ENCODE measurements at regions not wholly inside any gene's neighbourhood (a gene's known extent, or its start where the extent isn't known, plus 50 kb on each side); places are given as distances from the start of the nearest gene placed in this dataset.

- DNase-seq = no peak
Observed at GRCh38 chr1:87829360-87829759, 500.7 kb downstream of the LMO4 start.

- no peak for DNase-seq
Observed at GRCh38 chr1:87830432-87830978, 501.8 kb downstream of the LMO4 start.

- no peak for DNase-seq
Observed at GRCh38 chr1:87833166-87833565, 504.5 kb downstream of the LMO4 start.

- no peak for DNase-seq
Observed at GRCh38 chr1:87834151-87834550, 505.5 kb downstream of the LMO4 start.

DNA sequence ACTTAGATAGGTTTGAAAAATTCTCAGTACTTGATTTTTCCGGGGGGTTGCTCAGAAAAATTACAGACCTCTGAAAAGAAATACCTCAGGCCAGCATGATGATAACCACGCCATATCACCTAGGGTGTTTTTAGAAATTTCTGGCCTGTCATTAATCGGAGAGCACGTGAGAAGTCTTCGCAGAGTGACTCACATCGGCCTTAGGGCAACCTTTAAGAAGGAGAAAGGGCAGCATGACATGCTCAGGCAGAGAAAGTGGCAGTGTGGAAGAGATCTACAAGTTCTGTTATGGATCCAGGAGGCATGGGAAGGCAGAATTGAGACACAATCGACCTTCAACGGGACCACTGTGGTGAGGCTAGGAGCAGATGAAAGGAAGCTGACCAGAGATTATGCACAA lies 506.3 kb downstream of the LMO4 start:
- DNase-seq = no peak

- DNase-seq = no peak
Observed at GRCh38 chr1:87840767-87841166, 512.1 kb downstream of the LMO4 start.

DNA sequence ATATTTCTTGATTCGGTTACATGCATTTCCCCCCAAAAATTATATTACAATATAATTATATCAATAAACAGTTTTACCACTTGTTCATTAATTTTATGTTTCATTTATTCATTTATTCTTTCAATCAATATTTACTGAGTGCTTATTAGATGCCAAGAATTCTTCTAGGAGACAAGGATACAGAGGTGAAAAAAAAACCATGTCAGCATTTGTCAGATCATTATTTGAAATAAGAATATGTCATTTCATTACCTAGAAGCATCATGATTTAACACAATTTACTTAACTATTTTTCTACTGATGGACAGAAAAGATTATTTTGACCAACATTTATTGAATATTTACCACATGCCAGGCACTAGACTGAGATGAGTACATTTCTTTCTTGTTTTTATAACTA lies 512.7 kb downstream of the LMO4 start:
- DNase-seq = no peak

DNA sequence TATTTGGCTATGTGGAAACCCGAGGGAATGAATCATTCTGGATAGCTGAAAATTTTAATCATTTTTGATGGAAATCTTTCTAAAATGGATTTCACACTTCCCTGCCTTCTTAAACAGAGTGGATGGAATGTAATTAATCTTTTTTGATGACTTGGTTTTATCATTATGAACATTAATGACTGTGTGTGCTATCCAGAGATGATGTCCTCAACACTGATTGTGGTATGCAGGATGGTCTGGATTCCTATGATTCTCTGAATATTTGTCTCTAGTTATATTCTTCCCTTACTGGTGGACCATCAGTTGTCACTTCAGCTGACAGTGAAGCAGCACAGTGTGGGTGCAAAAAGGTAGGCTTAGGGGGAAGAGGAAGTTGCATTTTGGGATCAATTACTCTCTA lies 513.5 kb downstream of the LMO4 start:
- no peak for DNase-seq

DNA sequence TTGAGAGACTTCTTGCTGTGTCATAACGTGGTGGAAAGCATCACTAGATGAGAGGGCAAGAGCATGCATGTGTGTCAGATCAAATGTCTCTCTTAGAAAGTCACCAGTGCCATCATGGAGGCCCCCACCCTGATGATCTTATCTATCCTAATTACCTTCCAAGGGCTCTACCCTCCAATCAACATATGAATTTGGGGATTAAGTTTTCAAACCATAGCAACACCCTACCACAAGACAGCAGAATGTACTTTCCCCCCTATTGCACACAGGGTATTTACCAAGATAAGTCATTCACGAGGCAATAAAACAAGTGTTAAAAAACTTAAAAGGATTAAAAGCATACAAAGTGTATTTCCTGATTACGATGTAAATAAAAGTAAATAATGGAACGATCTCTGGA lies 515.6 kb downstream of the LMO4 start:
- no peak for DNase-seq

DNA sequence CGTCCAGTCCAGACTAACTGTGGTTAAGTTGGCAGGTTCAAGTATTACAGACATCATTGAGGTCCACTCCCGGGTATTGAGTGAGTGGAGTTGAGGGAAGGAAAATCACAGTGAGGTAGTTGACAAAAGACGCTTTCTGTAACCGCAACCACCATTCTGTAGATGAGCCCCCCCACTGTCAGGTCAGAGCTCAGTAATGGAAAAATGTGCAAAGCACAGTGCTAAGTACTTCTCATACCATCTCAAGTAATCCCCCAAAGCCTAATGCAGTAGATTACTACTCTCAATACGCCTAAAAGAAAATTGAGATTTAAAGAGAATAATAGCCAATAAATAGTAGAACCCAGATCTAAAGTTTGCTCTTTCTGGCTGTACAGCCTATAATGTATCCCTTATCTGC lies 522.8 kb downstream of the LMO4 start:
- DNase-seq = no peak

- no peak for DNase-seq
Observed at GRCh38 chr1:87852410-87853161, 523.9 kb downstream of the LMO4 start.

DNA sequence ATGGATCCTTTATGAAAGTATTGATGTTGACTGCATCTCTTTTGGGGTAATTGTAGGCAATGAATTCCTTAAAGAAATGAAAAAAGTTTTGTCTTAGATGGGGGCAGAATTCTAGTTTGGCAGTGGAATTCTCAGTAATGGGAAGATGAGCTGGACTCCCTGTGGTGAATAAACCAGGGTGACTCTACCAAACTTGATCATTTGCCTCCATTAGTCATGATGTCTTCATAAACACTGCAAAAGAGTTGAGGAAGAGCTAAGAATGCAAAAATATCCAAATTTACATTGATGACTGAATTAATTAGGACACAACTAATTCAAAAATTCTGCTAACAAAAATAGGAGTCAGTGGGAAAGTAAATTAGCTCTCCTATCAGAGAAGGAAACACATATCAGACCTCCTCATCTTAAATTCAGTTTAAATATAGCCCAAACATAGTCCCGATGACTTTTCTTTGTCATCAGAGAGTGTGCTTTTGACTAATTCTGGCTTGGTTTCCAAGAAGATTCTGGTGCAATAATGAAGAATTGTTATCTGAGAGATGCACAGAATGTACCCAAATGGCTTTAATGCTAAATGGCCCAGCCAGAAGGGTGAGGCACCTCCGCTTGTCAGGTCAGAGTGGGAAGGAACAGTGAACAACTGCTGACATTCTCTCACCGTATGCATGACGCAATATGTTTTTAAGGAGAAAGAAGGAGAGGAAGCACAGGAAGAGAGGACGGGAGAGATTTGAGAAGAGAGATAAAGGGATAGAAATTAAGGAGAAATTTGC lies 525.1 kb downstream of the LMO4 start:
- no peak for DNase-seq

GRCh38 chr1:87863317-87863716 lies 534.6 kb downstream of the LMO4 start:
- no peak for DNase-seq

DNA sequence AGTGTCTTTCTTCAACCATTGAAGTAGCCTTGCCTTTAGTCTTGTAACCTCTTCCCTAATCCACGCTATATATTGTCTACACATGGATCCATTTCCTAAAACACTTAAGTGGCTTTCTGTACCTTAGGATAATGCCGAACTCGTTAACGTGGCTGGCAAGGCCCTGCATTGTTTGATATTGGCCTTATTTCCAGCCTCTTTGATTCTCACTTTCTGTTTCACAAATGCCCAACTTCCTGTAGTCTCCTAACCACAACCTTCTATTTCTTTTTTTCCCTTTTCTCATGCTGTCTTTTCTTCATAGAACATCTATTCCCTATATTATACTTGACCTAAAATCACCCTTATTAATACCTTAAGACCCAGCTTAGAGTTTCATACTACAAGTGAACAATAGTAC lies 536.0 kb downstream of the LMO4 start:
- DNase-seq = no peak

DNA sequence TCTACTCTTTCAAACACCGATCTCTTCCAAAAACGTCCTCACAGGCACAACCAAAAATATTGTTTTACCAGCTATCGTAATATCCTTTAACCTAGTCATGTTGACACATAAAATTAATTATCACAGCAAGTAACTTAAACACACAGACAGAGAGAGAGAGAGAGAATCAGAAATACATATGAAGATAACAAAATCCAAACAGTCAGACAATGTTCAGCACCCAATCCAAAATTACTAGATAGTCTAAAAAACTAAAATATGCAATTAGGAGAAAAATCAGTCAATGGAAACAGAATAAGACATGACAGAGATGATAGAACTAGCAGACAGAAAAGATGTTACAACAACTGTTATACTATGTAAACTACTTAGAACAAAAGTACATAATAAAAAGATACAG lies 537.7 kb downstream of the LMO4 start:
- no peak for DNase-seq

- no peak for DNase-seq
Observed at GRCh38 chr1:87867626-87868025, 538.9 kb downstream of the LMO4 start.

- DNase-seq = no peak
Observed at GRCh38 chr1:87869567-87869966, 540.9 kb downstream of the LMO4 start.

GRCh38 chr1:87872189-87872588 lies 543.5 kb downstream of the LMO4 start:
- DNase-seq = no peak

- DNase-seq = no peak
Observed at GRCh38 chr1:87872692-87873091, 544.0 kb downstream of the LMO4 start.

DNA sequence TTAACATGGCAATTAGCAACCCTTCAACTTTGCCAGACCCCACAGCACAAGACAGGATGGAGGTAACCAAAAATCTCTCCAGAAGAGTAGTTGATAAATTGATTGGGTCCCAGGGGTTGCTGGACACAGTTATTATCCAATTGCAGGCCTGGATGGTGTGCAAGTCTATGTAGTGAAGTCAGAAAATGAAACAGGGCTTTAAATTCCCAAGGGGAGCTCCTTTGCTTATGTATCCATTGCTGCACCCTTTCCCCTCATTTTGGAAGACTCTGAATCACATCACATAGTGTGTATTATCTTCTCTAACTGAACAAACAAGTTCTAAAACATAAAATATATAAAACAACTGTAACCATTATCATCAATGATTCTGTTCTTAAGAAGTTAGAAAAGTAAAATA lies 550.2 kb downstream of the LMO4 start:
- DNase-seq = no peak

DNA sequence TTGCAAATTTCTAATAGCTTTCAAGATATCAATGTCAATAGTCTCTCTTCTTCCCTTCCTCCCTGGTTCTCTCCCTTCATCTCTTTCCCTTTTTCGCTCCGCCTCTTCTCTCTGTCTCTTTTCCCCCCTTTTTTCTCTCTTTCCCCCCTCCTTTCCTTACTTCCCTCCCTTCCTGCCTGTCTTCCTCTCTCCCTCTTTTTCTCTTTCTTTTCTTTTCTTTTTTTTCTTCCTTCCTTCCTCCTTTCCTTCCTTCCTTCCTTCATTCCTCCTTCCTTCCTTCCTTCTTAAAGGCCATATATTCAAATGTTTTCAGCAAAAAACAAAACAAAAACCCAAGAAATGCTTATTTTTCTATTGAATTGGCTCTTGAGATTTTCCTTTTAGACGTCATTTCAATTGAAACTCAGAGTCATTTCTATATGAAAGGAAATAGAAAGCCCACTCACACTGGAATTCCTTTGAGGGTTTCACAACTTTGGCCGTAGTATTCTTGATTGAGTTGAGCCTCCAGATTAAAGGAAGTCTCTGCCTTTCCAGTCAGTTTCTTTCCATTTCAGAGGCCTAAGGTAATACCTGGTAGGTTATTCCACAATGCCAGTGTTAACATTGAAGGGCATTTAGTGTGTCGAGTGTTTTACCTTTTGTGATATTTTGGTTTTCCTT lies 551.5 kb downstream of the LMO4 start:
- no peak for DNase-seq

DNA sequence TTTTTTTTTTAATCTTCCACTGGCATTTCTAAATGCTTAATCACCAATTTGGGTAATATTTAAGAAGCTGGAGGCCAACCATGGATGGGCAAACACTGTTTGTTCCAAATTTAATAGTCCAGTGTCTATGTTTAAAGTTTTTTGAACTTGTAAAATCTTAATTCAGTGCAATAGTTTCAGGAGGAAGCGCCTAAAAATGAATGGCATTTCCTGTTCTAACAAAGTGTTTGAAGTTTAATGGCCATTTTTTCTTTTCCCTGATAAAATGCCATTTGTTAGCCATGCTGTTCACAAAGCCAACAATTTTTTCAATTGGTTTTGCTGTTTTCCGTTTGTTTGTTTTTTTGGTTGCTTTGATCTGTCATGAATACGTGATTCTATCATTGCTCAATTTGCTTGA lies 552.1 kb downstream of the LMO4 start:
- DNase-seq = no peak

DNA sequence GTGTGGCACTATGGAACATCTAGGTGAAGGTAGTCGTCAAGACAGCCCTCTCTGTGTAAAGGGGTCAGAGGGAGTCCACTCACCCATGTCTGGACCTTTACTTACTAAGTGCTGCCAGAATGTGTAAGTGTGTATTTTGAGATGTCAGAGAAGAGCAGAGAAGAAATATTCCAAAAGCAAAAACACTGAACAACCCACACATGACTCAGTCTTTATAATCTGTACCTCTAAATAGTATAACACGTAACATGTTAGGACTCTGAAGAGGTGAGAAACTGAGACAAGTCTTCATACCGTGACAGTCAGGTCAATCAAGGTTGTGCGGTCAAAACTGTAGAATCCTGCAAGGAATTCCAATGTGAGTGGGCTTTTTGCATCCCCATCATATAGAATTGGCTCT lies 555.2 kb downstream of the LMO4 start:
- DNase-seq = no peak
